Activated CD4-positive, alpha-beta T cell treated with anti-CD3 and anti-CD28 coated beads, Interleukin-10, Interleukin-2, amounts not matched to agents 100 ng/mL and 50 ng/mL, durations not matched to agents 16 hours and 8 hours (primary cell): ENCODE measurements at regions not wholly inside any gene's neighbourhood (a gene's known extent, or its start where the extent isn't known, plus 50 kb on each side); places are given as distances from the start of the nearest gene placed in this dataset.
"Not testable (repeated sequence)": the region's sequence is repeated elsewhere in the genome, so short reads cannot be mapped to it uniquely, and the experiment has no call there.

ENCODE experiments used
- DNase-seq: peaks from one replicate; pipeline ENCODE4 v3.0.0-alpha.2; 2020

GRCh38 chr11:122220321-122220720 lies 104.3 kb upstream of the BLID start:
- DNase-seq: no peak

- DNase-seq: no peak
Observed at GRCh38 chr11:122219791-122220190, 103.8 kb upstream of the BLID start.

GRCh38 chr11:122215244-122215992 lies 99.4 kb upstream of the BLID start:
- peak; percentile 50 for DNase-seq

- no peak for DNase-seq
Observed at GRCh38 chr11:122214567-122214966, 98.6 kb upstream of the BLID start.

GRCh38 chr11:122214080-122214479 lies 98.1 kb upstream of the BLID start:
- DNase-seq: no peak

GRCh38 chr11:122213171-122213570 lies 97.2 kb upstream of the BLID start:
- DNase-seq: no peak

GRCh38 chr11:122210367-122210997 lies 94.5 kb upstream of the BLID start:
- no peak for DNase-seq

GRCh38 chr11:122209619-122210366 lies 93.8 kb upstream of the BLID start:
- no peak for DNase-seq

- DNase-seq: no peak
Observed at GRCh38 chr11:122207921-122208764, 92.1 kb upstream of the BLID start.

- DNase-seq: no peak
Observed at GRCh38 chr11:122207505-122207904, 91.5 kb upstream of the BLID start.

GRCh38 chr11:122205036-122205435 lies 89.0 kb upstream of the BLID start:
- no peak for DNase-seq

GRCh38 chr11:122204206-122204605 lies 88.2 kb upstream of the BLID start:
- no peak for DNase-seq

- peak; percentile 50 for DNase-seq
Observed at GRCh38 chr11:122202951-122203456, 87.0 kb upstream of the BLID start.

GRCh38 chr11:122202161-122202950 lies 86.3 kb upstream of the BLID start:
- DNase-seq: no peak

GRCh38 chr11:122201106-122201505 lies 85.1 kb upstream of the BLID start:
- DNase-seq: no peak

GRCh38 chr11:122199661-122200060 lies 83.6 kb upstream of the BLID start:
- no peak for DNase-seq

- DNase-seq: no peak
Observed at GRCh38 chr11:122198291-122198983, 82.4 kb upstream of the BLID start.

- no peak for DNase-seq
Observed at GRCh38 chr11:122197066-122197987, 81.3 kb upstream of the BLID start.

GRCh38 chr11:122195790-122196189 lies 79.8 kb upstream of the BLID start:
- no peak for DNase-seq

GRCh38 chr11:122193881-122194480 lies 78.0 kb upstream of the BLID start:
- DNase-seq: not testable (repeated sequence)
